ENCODE measurements at regions not wholly inside any gene's neighbourhood (a gene's known extent, or its start where the extent isn't known, plus 50 kb on each side); places are given as distances from the start of the nearest gene placed in this dataset.

- no peak for DNase-seq (ENCODE audit: low spot score)
Measured at GRCh38 chr1:4960782-4961475, 306.5 kb downstream of the AJAP1 start.

DNA sequence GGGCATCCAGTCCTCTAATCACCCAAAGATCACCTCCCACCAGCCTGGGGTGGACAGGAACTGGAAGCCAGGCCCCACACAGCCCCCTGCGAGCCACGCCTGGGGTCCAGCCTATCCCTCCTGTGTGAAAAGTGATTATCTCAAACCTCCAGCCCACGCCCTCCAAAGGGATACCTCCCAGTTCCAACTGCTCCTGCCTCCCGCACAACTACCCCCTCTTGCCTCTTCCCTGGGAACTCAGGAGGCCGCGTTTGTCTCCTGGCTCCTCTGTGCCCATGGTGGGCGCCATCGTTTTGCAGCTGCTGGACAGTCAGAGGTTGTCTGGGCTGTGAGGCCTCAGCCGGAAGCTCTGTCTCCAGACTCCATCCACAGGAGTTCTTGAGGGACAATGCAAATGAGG, 305.9 kb downstream of the AJAP1 start:
- DNase-seq (ENCODE audit: low spot score): no peak

- DNase-seq (ENCODE audit: low spot score): no peak
Measured at GRCh38 chr1:4959216-4959615, 304.8 kb downstream of the AJAP1 start.

DNA sequence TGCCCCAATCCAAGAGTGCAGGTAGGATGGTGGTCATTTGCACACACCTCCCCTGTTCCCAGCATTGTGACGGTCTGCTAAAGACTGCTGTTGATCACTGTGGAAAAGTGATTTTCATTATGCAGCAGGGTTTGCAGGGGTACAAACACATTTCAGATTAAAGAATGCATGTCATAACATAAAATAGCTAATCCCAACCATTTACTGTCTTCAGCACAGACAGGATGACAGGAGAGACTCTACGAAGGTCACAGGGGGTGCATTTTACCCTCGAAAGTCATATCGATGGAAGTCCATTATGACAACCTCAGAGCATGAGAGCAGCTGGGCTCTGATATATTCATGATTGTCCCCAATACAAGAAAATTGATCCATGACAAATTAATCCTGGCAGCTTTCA, 302.6 kb downstream of the AJAP1 start:
- DNase-seq (ENCODE audit: low spot score): no peak

DNA sequence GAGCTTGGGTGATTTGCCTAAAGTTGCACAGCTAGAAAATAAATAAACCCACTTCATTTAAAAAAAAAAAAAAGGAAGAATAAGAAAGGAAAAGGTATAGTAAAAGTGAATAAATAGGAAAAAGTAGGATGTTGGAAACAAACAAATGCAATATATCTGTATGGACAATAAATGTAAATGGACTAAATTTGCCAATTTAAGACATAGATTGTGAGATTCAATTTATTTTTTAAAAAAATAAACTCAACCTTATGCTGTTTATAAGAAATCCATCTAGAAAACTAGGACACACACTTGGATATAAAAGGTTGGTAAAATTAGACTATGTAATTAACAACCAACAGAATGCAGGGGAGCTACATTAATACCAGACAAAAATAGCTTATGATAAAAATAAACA, 300.0 kb downstream of the AJAP1 start:
- DNase-seq (ENCODE audit: low spot score): no peak

DNA sequence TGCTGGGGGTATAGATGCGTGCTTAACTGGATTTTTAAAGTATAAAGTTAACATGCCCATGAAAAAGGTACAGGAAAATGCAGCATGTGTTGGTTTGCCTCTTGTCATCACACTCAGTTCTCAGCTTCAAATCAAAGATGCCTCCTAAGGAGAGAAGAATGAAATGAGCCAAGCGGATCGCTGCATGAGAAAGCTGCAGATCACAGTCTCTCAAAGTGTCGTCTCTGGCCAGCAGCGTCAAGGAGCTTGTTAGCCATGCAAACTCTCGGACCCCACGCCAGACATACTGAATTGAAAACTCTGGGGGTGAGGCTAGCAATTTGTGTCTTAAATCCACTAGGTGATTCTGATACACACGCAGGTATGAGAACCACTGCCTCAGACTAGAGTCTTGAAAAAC, 297.2 kb downstream of the AJAP1 start:
- DNase-seq (ENCODE audit: low spot score): no peak

DNA sequence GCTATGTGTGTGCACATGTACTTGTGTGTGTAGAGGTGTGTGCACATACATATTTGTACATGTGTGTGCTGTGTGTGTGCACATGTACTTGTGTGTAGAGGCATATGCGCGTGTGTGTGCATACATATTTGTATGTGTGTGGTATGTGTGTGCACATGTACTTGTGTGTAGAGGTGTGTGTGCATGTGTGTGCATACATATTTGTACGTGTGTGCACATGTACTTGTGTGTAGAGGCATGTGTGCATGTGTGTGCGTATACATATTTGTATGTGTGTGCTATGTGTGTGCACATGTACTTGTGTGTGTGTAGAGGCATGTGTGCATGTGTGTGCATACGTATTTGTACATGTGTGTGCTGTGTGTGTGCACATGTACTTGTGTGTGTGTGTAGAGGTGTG, 291.9 kb downstream of the AJAP1 start:
- DNase-seq (ENCODE audit: low spot score): no peak

GRCh38 chr1:4944911-4945310, 290.5 kb downstream of the AJAP1 start:
- no peak for DNase-seq (ENCODE audit: low spot score)

GRCh38 chr1:4944072-4944471, 289.7 kb downstream of the AJAP1 start:
- no peak for DNase-seq (ENCODE audit: low spot score)

DNA sequence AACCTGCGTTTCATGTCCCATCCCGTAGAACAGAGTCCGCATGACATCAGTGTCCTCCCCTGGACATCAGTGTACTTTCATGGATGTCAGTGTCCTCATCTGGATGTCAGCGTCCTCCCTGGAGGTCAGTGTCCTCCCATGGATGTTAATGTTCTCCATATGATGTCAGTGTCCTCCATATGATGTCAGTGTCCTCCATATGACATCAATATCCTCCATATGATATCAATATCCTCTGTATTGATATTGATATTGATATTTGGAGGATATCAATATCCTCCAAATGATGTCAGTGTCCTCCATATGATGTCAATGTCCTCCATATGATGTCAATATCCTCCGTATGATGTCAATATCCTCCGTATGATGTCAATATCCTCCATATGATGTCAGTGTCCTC, 284.9 kb downstream of the AJAP1 start:
- DNase-seq (ENCODE audit: low spot score): no peak

GRCh38 chr1:4937876-4938534, 283.6 kb downstream of the AJAP1 start:
- no peak for DNase-seq (ENCODE audit: low spot score)

- DNase-seq (ENCODE audit: low spot score): no peak
Measured at GRCh38 chr1:4935807-4936206, 281.4 kb downstream of the AJAP1 start.

DNA sequence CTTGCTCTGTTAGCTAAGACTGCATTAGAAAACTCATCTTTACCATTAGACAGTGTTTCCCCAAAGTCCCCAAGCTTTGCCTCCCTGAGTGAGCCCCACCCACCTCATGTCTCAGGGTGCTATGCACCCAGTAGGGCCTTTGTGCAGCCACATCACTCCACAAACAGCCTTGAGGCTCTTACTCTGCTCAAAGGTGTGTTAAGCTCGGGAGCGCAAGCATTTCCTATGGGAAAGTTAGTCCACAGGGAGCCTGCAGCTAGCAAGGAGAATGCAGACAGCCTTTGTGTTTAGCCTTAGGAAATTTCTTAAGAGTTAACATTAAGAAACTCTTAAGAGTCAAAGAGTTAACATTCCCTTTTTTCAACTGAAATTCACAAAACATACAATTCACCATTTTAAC, 278.8 kb downstream of the AJAP1 start:
- no peak for DNase-seq (ENCODE audit: low spot score)

GRCh38 chr1:4932311-4933030, 278.1 kb downstream of the AJAP1 start:
- no peak for DNase-seq (ENCODE audit: low spot score)

DNA sequence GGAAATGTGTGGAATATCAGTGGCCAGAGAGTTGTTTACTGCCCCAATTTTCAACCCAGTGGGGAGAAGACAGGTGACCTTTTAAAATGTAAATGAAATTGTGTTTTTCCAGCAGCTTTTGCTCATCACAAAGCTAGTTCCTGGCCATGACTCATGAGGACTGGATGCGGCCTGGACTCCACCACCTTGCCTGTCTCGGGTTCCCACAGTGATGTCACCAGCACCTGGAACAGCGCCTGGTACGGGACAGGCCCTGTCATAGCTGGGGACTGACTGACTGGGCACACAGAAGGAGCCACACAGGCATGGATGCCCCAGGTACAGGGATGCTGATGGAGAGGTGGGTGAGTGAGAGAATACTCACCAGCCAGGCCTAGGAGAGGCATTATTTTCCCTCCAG, 277.1 kb downstream of the AJAP1 start:
- no peak for DNase-seq (ENCODE audit: low spot score)

- no peak for DNase-seq (ENCODE audit: low spot score)
Measured at GRCh38 chr1:4928186-4928585, 273.8 kb downstream of the AJAP1 start.

- no peak for DNase-seq (ENCODE audit: low spot score)
Measured at GRCh38 chr1:4924356-4924755, 269.9 kb downstream of the AJAP1 start.

DNA sequence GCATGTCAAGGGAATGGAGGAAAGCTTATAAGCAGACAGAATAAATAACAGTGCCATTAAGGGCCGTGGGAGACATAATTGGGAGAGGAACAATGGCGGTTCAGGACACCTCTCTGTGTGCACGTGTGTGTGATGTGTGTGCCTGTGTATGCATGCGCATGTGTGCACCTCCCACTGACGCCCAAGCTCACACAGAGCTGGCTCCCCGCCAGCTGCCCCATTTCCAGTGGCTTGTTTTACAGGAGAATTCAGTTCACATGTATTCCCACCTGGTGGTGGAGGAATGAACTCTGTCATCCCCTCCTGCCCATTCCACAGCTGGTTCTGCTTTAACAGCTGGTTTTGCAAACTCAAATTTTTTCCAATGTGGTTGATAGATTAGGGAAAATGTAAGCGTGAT, 262.2 kb downstream of the AJAP1 start:
- DNase-seq (ENCODE audit: low spot score): no peak

DNA sequence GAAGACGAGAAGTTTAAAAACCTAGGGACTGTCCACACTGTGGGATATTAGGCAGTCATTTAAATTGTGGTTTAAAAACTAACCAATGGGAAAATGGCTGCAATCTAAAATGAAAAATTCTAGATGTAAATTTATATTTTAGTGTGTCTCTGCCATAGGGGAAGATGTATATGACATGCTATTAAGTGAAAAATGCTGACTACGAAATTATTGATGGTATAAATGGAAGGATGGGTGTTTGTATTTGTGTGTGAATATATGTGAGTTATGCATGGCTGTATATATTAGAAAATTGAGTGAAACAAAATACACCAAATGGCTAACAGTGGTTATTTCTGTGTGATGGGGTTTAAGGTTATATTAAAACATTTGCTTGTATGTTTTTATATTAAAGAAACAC, 260.7 kb downstream of the AJAP1 start:
- DNase-seq (ENCODE audit: low spot score): no peak

DNA sequence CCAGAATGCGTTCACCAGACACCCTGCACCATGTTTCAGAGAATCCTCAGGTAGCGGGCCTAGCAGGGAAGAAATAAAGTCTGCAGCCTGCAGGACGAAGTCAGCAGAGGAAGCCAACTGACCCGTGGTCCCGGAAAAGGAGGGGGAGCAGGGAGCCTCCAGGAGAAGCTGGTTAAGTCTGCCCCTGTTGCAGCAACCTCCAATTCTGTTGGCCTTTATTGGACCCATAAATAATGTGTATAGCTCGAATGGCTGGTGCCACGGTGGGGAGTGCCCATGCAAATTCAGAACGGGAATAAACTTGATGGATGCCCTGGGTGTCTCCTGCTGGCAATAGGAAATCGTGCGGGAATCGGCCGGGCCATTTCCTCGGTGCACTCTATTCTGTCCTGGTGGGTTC, 254.1 kb downstream of the AJAP1 start:
- no peak for DNase-seq (ENCODE audit: low spot score)

DNA sequence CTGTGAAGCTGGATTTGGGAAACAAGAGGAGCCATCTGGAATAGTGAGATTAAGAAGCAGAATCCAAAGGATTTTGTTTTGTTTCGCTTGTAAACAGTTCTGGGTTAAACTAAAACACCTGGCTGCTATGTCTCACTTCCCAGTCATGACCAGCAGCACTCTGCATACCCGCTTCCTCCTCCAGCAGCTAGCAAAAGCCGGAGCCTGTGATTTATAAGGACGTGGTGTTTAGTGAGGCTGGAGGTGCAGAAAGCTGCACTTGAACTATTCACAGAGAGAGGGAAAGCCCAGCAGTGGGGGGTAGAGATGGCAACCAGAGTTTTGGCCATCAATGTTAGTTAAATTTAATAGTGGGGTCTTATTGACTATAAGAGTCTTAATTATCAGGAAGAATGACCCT, 240.2 kb downstream of the AJAP1 start:
- DNase-seq (ENCODE audit: low spot score): no peak

GRCh38 chr1:4880626-4881025, 226.2 kb downstream of the AJAP1 start:
- DNase-seq (ENCODE audit: low spot score): no peak

DNA sequence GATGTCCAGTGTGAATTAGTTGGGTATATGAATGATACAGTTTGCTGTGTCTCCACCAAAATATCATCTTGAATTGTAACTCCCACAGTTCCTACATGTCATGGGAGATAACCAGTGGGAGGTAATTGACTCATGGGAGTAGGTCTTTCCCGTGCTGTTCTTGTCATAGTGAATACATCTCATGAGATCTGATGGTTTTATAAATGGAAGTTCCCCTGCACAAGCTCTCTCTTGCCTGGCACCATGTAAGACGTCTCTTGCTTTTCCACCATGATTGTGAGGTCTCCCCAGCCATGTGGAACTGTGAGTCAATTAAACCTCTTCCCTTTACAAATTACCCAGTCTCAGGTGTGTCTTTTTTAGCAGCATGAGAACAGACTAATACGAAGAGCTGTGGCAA, 223.0 kb downstream of the AJAP1 start:
- peak; percentile 52 for DNase-seq (ENCODE audit: low spot score)
